DND-41 (cell line): ENCODE measurements at regions not wholly inside any gene's neighbourhood (a gene's known extent, or its start where the extent isn't known, plus 50 kb on each side); places are given as distances from the start of the nearest gene placed in this dataset.

Experiments
- EZH2 ChIP-seq: IDR thresholded peaks from 3 replicates; pipeline ENCODE4 v1.6.1; 2012; ENCODE audit warnings: borderline replicate concordance, low read depth, mild to moderate bottlenecking, moderate library complexity, low read length, inconsistent platforms; ENCODE audit not compliant: severe bottlenecking
- TF ChIP-seq, protein P1 (sequence below): IDR thresholded peaks from 2 replicates; pipeline ENCODE4 v1.5.1; 2012; ENCODE audit warnings: borderline replicate concordance, low read length, moderate library complexity, mild to moderate bottlenecking; ENCODE audit not compliant: poor library complexity, severe bottlenecking; ENCODE audit errors: extremely low read depth

GRCh38 chr5:53233645-53234405, 124.3 kb upstream of the MOCS2 start:
- TF ChIP-seq, protein P1, sequence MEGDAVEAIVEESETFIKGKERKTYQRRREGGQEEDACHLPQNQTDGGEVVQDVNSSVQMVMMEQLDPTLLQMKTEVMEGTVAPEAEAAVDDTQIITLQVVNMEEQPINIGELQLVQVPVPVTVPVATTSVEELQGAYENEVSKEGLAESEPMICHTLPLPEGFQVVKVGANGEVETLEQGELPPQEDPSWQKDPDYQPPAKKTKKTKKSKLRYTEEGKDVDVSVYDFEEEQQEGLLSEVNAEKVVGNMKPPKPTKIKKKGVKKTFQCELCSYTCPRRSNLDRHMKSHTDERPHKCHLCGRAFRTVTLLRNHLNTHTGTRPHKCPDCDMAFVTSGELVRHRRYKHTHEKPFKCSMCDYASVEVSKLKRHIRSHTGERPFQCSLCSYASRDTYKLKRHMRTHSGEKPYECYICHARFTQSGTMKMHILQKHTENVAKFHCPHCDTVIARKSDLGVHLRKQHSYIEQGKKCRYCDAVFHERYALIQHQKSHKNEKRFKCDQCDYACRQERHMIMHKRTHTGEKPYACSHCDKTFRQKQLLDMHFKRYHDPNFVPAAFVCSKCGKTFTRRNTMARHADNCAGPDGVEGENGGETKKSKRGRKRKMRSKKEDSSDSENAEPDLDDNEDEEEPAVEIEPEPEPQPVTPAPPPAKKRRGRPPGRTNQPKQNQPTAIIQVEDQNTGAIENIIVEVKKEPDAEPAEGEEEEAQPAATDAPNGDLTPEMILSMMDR: no peak
- TF ChIP-seq EZH2: no peak
